SK-N-SH (cell line): ENCODE measurements at regions not wholly inside any gene's neighbourhood (a gene's known extent, or its start where the extent isn't known, plus 50 kb on each side); places are given as distances from the start of the nearest gene placed in this dataset.

Experiments
- GABPA ChIP-seq: IDR thresholded peaks from 2 replicates; pipeline ENCODE4 v1.4.0; 2012; ENCODE audit warnings: low read depth, mild to moderate bottlenecking
- MXI1 ChIP-seq: IDR thresholded peaks from 2 replicates; pipeline ENCODE4 v1.6.1; 2012; ENCODE audit warnings: mild to moderate bottlenecking, low read depth, low read length, improper control_type of control experiment
- RCOR1 ChIP-seq: fragments of 150-350 bp; IDR thresholded peaks from 2 replicates; pipeline ENCODE4 v1.6.1; 2017; ENCODE audit warnings: antibody characterized with exemption, low read length
- SIN3A ChIP-seq: IDR thresholded peaks from 2 replicates; pipeline ENCODE4 v1.6.1; 2012; ENCODE audit warnings: low read depth, mild to moderate bottlenecking, low read length, moderate library complexity, borderline replicate concordance
- YY1 ChIP-seq: IDR thresholded peaks from 2 replicates; pipeline ENCODE4 v1.4.0; 2012; ENCODE audit warnings: low read depth, mild to moderate bottlenecking
- TF ChIP-seq, protein P1 (sequence below): fragments of 200-600 bp; sonication (generic); IDR thresholded peaks from 2 replicates; pipeline ENCODE4 v1.6.1; 2017; ENCODE audit warnings: antibody characterized with exemption, mild to moderate bottlenecking, moderate library complexity

- TF ChIP-seq, protein P1, sequence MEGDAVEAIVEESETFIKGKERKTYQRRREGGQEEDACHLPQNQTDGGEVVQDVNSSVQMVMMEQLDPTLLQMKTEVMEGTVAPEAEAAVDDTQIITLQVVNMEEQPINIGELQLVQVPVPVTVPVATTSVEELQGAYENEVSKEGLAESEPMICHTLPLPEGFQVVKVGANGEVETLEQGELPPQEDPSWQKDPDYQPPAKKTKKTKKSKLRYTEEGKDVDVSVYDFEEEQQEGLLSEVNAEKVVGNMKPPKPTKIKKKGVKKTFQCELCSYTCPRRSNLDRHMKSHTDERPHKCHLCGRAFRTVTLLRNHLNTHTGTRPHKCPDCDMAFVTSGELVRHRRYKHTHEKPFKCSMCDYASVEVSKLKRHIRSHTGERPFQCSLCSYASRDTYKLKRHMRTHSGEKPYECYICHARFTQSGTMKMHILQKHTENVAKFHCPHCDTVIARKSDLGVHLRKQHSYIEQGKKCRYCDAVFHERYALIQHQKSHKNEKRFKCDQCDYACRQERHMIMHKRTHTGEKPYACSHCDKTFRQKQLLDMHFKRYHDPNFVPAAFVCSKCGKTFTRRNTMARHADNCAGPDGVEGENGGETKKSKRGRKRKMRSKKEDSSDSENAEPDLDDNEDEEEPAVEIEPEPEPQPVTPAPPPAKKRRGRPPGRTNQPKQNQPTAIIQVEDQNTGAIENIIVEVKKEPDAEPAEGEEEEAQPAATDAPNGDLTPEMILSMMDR: no peak
- no peak for TF ChIP-seq YY1
- TF ChIP-seq SIN3A: no peak
- TF ChIP-seq GABPA: no peak
- TF ChIP-seq MXI1: no peak
- no peak for TF ChIP-seq RCOR1
Observed at GRCh38 chr5:2175041-2175440, 292.3 kb upstream of the IRX4 start.
